HG02973 (cell line): ENCODE measurements at regions not wholly inside any gene's neighbourhood (a gene's known extent, or its start where the extent isn't known, plus 50 kb on each side); places are given as distances from the start of the nearest gene placed in this dataset.

ENCODE experiments used
- ATAC-seq: cut with Tn5 transposase; IDR thresholded peaks from one replicate; pipeline ENCODE4 v1.9.1; 2021; ENCODE audit warnings: moderate library complexity; ENCODE audit not compliant: unreplicated experiment

DNA sequence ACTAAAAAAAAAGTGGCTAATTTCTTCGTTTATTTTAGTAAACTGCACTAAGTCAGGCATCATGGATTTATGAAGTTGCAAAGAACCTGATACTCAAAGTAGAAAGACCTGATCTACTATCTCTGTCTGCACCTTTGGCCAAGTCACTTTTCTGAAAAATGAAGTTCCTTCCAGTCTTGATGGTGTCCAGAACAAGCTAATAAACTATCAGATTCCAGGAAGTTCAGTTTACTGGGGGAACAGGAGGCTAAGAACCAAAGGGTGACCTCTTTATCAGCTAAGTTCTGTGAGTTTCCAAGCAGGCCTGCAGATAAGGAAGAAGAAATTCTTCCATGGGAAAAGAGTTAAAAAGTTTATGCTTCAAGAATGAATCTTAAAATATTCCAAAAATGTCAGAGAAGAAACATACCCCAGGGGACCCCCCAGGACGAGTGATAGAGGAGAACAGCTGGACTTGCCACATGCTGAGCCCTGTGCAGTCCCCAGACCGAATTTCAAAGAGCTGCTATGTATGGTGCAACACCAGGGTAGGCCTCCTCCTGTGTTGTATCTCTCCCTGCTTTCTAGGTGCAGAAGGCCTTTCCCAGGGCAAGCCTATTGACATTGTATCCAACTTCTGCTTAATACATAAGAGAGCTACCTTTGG lies 72.8 kb upstream of the FGGY start:
- no peak for ATAC-seq

- ATAC-seq, result no peak
Observed at GRCh38 chr1:59225594-59226316, 71.1 kb upstream of the FGGY start.

DNA sequence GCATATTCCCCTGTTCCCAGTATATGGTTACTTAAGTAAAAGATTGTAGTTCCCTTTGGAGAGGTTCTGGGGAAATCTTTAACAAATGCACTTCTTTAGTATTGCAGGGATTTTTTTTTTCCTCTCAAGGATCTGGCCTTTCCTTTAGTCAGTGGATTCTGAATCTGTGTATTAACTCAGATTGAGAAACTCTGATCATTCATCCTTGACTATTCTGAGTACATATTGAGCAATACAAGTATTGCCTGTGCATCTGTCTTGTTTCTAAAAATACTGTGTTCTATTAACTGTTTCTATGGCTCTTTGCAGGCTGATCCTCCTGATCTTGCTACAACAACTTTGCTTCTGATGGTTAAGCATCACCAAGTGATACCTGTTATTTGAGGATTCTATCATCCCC lies 67.8 kb upstream of the FGGY start:
- ATAC-seq, result no peak

DNA sequence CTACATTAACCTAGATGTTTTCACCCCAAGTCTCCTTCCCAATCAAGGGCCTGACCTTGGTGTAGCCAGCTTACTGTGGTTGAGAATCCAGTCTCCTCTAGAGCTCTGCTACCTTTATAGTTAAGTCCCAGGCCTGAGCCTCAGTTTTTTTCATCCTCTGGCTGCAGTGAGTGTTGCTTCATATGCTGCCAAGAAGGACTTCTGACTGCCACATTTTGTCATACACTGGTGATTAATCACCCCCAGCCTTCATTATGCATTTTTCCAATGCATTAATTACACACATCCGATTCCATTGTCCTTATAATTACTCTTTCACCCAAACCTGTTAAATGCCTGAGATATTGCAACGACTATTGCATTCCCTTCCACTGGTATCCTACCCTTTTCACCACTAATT lies 66.3 kb upstream of the FGGY start:
- ATAC-seq, result no peak

DNA sequence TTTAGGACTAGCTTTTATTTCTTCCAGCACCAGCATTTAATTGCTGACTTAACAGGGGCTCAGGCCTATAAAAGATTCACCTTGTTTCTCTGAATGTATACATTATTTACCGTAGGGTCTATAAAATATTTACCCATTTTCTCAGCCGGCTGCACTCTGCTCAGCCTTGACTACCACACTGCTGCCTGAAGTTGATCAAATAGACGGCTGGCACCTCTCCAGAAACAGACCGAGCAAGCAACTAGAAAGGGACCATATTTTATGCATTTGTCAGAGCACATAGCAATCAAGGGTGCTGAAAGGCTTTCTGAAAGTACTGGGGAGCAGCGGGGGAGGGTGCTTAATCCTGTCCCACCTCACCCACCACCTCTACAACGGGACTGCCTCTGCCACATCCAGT lies 64.7 kb upstream of the FGGY start:
- ATAC-seq, result no peak

DNA sequence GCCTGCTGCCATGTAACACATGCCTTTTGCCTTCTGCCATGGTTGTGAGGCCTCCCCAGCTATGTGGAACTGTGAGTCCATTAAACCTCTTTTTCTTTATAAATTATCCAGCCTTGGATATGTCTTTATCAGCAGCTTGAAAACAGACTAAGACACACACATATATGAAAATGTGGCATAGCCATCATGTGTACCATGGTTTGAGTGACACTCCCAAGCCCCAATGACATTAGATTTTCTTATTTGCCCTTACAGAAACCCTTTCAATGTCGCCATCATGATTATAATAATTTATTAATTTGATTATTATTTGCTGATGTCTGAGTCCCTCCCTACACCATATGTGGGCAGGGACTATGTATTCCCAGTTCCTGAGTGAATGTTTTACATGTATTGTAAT lies 63.5 kb upstream of the FGGY start:
- ATAC-seq, result no peak

GRCh38 chr1:59236721-59237545 lies 60.0 kb upstream of the FGGY start:
- no peak for ATAC-seq

GRCh38 chr1:59237900-59238299 lies 59.0 kb upstream of the FGGY start:
- ATAC-seq, result no peak

DNA sequence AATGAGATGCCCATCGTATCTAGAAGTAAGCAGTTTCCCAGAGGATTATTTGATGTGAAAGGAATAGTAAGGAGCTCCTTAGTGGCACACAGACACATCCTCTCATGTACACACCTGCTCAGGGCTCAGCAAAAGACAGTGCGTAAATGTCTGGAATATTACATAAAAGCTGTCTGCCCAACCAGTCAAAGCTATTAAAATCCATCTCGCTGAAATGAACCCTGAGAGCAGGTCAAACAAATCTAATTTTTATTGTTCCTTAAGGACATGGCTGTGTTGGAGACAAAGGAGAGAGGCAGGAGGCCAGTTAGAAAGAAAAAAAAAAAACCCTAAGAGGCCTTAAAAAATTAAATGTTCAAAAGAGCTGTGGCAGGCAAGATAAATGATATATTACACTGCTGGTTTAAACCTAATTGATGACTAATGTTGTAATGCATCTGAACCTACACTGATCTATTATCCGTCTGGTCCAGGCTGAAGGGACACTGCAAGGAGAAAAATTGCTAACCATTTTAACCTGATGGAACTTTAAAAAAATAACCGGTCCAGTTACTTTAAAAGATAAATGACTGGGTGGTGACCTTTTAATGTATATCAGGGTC lies 58.5 kb upstream of the FGGY start:
- no peak for ATAC-seq

DNA sequence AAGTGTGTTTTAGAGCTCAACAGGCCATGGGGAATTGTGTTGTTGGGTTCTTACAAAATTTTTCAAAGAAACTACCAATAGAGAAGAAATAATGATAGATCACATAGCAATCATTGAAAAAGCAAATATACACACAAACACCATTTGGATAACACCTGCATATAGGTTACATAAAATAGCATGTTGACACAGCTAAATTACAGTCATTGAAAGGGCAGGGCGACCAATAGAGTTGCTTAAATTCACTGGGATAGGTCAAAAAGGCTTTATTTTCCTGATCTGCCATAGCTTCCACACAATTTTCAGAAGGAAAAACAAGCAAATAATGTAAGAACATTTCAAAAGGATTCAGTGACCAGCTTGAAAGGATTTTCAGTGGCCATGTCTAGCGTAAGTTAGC lies 57.9 kb upstream of the FGGY start:
- ATAC-seq, result no peak

GRCh38 chr1:59241909-59242308 lies 55.0 kb upstream of the FGGY start:
- no peak for ATAC-seq

DNA sequence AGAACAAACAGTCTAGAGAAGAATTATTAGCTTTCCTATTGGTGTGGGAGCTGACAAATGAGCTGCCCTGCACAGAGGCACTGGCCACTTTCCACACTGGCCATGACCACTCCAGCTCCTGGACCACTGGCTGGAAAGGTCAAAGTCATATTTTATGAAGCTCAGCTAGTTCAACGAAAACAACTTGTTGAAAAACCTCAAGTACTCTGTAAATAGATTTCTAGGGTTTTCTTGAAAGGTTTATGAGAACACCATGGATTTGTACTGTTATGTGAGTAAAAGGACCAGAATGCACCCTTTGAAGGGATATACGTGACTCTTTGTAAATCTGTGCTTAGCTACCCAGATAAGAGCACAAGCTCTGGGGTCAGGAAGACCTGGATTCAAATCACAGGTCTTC lies 54.5 kb upstream of the FGGY start:
- ATAC-seq, result no peak

DNA sequence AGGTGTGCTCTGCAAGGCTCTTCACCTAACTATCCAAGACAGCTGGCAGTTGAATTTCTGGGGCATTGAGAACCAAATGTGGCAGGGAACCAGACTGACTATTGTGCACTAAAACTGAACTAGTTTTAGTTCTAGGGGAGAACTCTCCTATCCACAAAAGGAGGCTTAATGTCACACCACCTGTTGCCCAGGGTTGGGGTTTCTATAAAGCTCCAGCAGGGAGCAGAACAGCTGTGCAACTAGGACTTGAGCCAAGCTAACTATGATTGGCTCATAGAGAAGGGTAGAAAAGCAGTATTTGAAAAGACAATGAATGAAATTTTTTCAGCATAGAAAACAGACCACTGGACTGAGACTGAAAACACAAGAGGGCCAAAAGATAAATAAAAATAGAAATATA lies 53.3 kb upstream of the FGGY start:
- ATAC-seq, result no peak

GRCh38 chr1:59243978-59244377 lies 52.9 kb upstream of the FGGY start:
- no peak for ATAC-seq

- no peak for ATAC-seq
Observed at GRCh38 chr1:59244891-59245290, 52.0 kb upstream of the FGGY start.
